Mucosa of rectum (tissue), 2 donors: ENCODE measurements at regions not wholly inside any gene's neighbourhood (a gene's known extent, or its start where the extent isn't known, plus 50 kb on each side); places are given as distances from the start of the nearest gene placed in this dataset.
"Not testable (repeated sequence)": the region's sequence is repeated elsewhere in the genome, so short reads cannot be mapped to it uniquely, and the experiment has no call there.

Source experiments
- H3K27ac ChIP-seq, 2 donors: one replicate each; pipeline ENCODE4 v1.7.0; 2013; ENCODE audit warnings: inconsistent platforms in 2 of 2, low read depth in 2 of 2, low read length in 2 of 2
- H3K27me3 ChIP-seq, 2 donors: one replicate each; pipeline ENCODE4 v1.7.0; 2013; ENCODE audit warnings: low read length in 2 of 2; ENCODE audit not compliant: control insufficient read depth in 2 of 2, insufficient read depth in 2 of 2
- H3K36me3 ChIP-seq, 2 donors: one replicate each; pipeline ENCODE4 v1.7.0; 2013; ENCODE audit warnings: low read length in 2 of 2; ENCODE audit not compliant: control insufficient read depth in 2 of 2, insufficient read depth in 2 of 2
- H3K4me1 ChIP-seq, 2 donors: one replicate each; pipeline ENCODE4 v1.7.0; 2013; ENCODE audit warnings: low read length in 2 of 2, mild to moderate bottlenecking in 1 of 2; ENCODE audit not compliant: control insufficient read depth in 2 of 2, insufficient read depth in 2 of 2
- H3K4me3 ChIP-seq, 2 donors: one replicate each; pipeline ENCODE4 v1.7.0; 2013; ENCODE audit warnings: low read length in 2 of 2
- H3K9ac ChIP-seq, 2 donors: one replicate each; pipeline ENCODE4 v1.7.0; 2013; ENCODE audit warnings: low read length in 2 of 2, low read depth in 1 of 2, mild to moderate bottlenecking in 1 of 2
- H3K9me3 ChIP-seq, 2 donors: one replicate each; pipeline ENCODE4 v1.7.0; 2013; ENCODE audit warnings: low read length in 2 of 2; ENCODE audit not compliant: control insufficient read depth in 2 of 2
- donor health status: healthy.
- donor health status: Normal muscosa, but diverticular disease.

- Histone ChIP-seq H3K27ac (no peak overlapping the region), H3K4me1 (peaks cover 2 to 13% of the 10 kb centered on the region in 2 donors), H3K9me3 (no peaks in the 10 kb centered on the region), H3K9ac (no peak overlapping the region), H3K27me3 (no peaks in the 10 kb centered on the region), H3K36me3 (no peaks in the 10 kb centered on the region), H3K4me3 (no peak overlapping the region)
Observed at GRCh38 chr10:64576497-64576896, 1055.3 kb downstream of the REEP3 start.

GRCh38 chr10:64578757-64579156, 1057.6 kb downstream of the REEP3 start:
- not testable (repeated sequence) for H3K9ac ChIP-seq, H3K27ac ChIP-seq, H3K9me3 ChIP-seq, H3K4me1 ChIP-seq, H3K4me3 ChIP-seq, H3K27me3 ChIP-seq, H3K36me3 ChIP-seq

- no peaks in the 10 kb centered on the region for H3K36me3 ChIP-seq
- H3K4me1 ChIP-seq: no peaks in the 10 kb centered on the region
- H3K9me3 ChIP-seq: no peaks in the 10 kb centered on the region
- no peaks in the 10 kb centered on the region for H3K27me3 ChIP-seq
- H3K9ac ChIP-seq: no peak overlapping the region
- H3K4me3 ChIP-seq: no peak overlapping the region
- no peak overlapping the region for H3K27ac ChIP-seq
Observed at GRCh38 chr10:64586934-64587503, 1065.8 kb downstream of the REEP3 start.

- Histone ChIP-seq H3K4me1 (no peaks in the 10 kb centered on the region), H3K36me3 (no peaks in the 10 kb centered on the region), H3K27me3 (no peaks in the 10 kb centered on the region), H3K4me3 (no peak overlapping the region), H3K9ac (no peak overlapping the region), H3K9me3 (no peaks in the 10 kb centered on the region), H3K27ac (no peak overlapping the region)
Observed at GRCh38 chr10:64594072-64594471, 1072.9 kb downstream of the REEP3 start.

GRCh38 chr10:64598600-64598999, 1077.4 kb downstream of the REEP3 start:
- no peaks in the 10 kb centered on the region for H3K27me3 ChIP-seq
- H3K9me3 ChIP-seq: no peaks in the 10 kb centered on the region
- H3K27ac ChIP-seq: no peak overlapping the region
- H3K9ac ChIP-seq: no peak overlapping the region
- H3K4me1 ChIP-seq: no peaks in the 10 kb centered on the region
- no peak overlapping the region for H3K4me3 ChIP-seq
- no peaks in the 10 kb centered on the region for H3K36me3 ChIP-seq

- Histone ChIP-seq H3K27ac (no peak overlapping the region), H3K36me3 (no peaks in the 10 kb centered on the region), H3K9me3 (no peaks in the 10 kb centered on the region), H3K9ac (no peak overlapping the region), H3K4me1 (no peaks in the 10 kb centered on the region), H3K4me3 (no peak overlapping the region), H3K27me3 (no peaks in the 10 kb centered on the region)
Observed at GRCh38 chr10:64601298-64601697, 1080.1 kb downstream of the REEP3 start.

- H3K4me3 ChIP-seq: no peak overlapping the region
- H3K36me3 ChIP-seq: no peaks in the 10 kb centered on the region
- no peaks in the 10 kb centered on the region for H3K9me3 ChIP-seq
- H3K9ac ChIP-seq: no peak overlapping the region
- no peaks in the 10 kb centered on the region for H3K27me3 ChIP-seq
- H3K27ac ChIP-seq: no peak overlapping the region
- H3K4me1 ChIP-seq: no peaks in the 10 kb centered on the region
Observed at GRCh38 chr10:64617085-64617484, 1095.9 kb downstream of the REEP3 start.

GRCh38 chr10:64619102-64619501, 1097.9 kb downstream of the REEP3 start:
- Histone ChIP-seq H3K27me3 (no peaks in the 10 kb centered on the region), H3K9me3 (no peaks in the 10 kb centered on the region), H3K36me3 (no peaks in the 10 kb centered on the region), H3K4me1 (no peaks in the 10 kb centered on the region), H3K4me3 (no peak overlapping the region), H3K9ac (no peak overlapping the region), H3K27ac (no peak overlapping the region)

- H3K4me3 ChIP-seq: no peak overlapping the region
- no peaks in the 10 kb centered on the region for H3K27me3 ChIP-seq
- no peak overlapping the region for H3K27ac ChIP-seq
- H3K9me3 ChIP-seq: no peaks in the 10 kb centered on the region
- no peak overlapping the region for H3K9ac ChIP-seq
- no peaks in the 10 kb centered on the region for H3K36me3 ChIP-seq
- no peaks in the 10 kb centered on the region for H3K4me1 ChIP-seq
Observed at GRCh38 chr10:64626924-64627323, 1105.7 kb downstream of the REEP3 start.

GRCh38 chr10:64630534-64630933, 1109.3 kb downstream of the REEP3 start:
- Histone ChIP-seq H3K4me1 (no peaks in the 10 kb centered on the region), H3K36me3 (no peaks in the 10 kb centered on the region), H3K27me3 (no peaks in the 10 kb centered on the region), H3K27ac (no peak overlapping the region), H3K9me3 (no peaks in the 10 kb centered on the region), H3K4me3 (no peak overlapping the region), H3K9ac (no peak overlapping the region)

GRCh38 chr10:64635906-64636305, 1114.7 kb downstream of the REEP3 start:
- Histone ChIP-seq H3K9me3 (no peaks in the 10 kb centered on the region), H3K9ac (no peak overlapping the region), H3K4me1 (no peaks in the 10 kb centered on the region), H3K27ac (no peak overlapping the region), H3K4me3 (no peak overlapping the region), H3K27me3 (no peaks in the 10 kb centered on the region), H3K36me3 (no peaks in the 10 kb centered on the region)
